ENCODE measurements at regions not wholly inside any gene's neighbourhood (a gene's known extent, or its start where the extent isn't known, plus 50 kb on each side); places are given as distances from the start of the nearest gene placed in this dataset.

DNA sequence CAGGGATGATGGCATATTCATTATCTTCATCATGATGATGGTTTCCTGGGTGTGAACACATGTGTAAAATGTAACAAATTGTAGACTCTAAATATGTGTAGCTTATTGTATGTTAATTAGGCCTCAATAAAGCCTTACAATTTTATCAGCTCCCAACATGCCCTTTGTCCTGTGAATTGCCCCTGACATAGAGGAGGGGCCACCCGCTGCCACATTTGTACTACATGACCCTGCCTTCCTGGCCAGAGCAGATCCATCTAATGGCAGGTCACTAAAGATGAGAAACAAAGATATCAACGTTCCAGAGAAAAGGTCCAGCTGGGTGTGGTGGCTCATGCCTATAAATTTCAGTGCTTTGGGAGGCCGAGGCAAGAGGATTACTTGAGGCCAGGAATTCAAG lies 117.2 kb downstream of the CAAP1 start:
- H3K4me3 Mint-ChIP-seq (ENCODE audit: unreplicated experiment): no peak overlapping the region
- H3K4me1 Mint-ChIP-seq (ENCODE audit: unreplicated experiment): no peaks in the 10 kb centered on the region
- no peak for DNase-seq (ENCODE audit: extremely low spot score, unreplicated experiment)
- H3K36me3 Mint-ChIP-seq (ENCODE audit: unreplicated experiment): no peaks in the 10 kb centered on the region
- H3K9me3 Mint-ChIP-seq (ENCODE audit: unreplicated experiment): no peaks in the 10 kb centered on the region
- peaks cover 8% of the 10 kb centered on the region for H3K27me3 Mint-ChIP-seq (ENCODE audit: unreplicated experiment)
- TF ChIP-seq, protein P1, sequence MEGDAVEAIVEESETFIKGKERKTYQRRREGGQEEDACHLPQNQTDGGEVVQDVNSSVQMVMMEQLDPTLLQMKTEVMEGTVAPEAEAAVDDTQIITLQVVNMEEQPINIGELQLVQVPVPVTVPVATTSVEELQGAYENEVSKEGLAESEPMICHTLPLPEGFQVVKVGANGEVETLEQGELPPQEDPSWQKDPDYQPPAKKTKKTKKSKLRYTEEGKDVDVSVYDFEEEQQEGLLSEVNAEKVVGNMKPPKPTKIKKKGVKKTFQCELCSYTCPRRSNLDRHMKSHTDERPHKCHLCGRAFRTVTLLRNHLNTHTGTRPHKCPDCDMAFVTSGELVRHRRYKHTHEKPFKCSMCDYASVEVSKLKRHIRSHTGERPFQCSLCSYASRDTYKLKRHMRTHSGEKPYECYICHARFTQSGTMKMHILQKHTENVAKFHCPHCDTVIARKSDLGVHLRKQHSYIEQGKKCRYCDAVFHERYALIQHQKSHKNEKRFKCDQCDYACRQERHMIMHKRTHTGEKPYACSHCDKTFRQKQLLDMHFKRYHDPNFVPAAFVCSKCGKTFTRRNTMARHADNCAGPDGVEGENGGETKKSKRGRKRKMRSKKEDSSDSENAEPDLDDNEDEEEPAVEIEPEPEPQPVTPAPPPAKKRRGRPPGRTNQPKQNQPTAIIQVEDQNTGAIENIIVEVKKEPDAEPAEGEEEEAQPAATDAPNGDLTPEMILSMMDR (IDR thresholded peaks at IDR 0.05): no peak
- H3K27ac Mint-ChIP-seq (ENCODE audit: unreplicated experiment): no peak overlapping the region

DNA sequence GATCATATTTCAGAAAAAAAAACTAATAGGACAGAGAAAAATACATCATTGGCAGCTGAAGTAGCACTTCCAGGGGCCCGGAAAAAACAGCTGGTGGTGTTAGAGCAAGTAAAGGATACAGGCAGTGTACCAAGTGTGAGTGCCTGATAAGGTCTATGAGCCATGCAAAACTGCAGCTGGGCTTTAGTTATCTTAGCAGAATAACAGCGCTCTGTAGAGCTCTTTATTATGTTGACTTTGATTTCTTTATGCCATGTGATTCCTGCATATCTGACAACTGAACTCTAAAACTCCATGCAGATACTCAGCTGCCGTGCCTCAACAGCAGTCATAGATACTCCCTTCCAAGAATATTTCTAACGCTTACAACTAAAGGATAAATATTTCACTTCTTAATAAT lies 119.5 kb downstream of the CAAP1 start:
- TF ChIP-seq, protein P1 (IDR thresholded peaks at IDR 0.05): no peak
- Mint-ChIP-seq H3K27me3 (ENCODE audit: unreplicated experiment) (peaks cover 8% of the 10 kb centered on the region), H3K36me3 (ENCODE audit: unreplicated experiment) (no peaks in the 10 kb centered on the region), H3K4me3 (ENCODE audit: unreplicated experiment) (no peak overlapping the region), H3K9me3 (ENCODE audit: unreplicated experiment) (no peaks in the 10 kb centered on the region), H3K27ac (ENCODE audit: unreplicated experiment) (no peak overlapping the region), H3K4me1 (ENCODE audit: unreplicated experiment) (no peaks in the 10 kb centered on the region)
- no peak for DNase-seq (ENCODE audit: extremely low spot score, unreplicated experiment)

DNA sequence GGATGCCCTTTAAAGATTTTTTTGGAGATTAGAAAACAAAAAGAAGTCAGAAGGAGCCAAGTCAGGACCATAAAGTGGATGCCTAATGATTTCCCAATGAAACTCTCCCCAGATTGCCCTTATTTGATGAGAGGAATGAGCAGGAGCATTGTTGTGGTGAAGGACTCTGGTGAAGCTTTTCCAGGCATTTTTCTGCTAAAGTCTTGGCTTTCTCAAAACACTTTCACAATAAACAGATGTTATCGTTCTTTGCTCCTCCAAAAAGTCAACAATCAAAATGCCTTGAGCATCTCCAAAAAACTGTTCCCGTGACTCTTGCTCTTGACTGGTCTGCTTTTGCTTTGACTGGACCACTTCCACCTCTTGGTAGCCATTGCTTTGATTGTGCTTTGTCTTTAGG lies 121.8 kb downstream of the CAAP1 start:
- peaks cover 13% of the 10 kb centered on the region for H3K27me3 Mint-ChIP-seq (ENCODE audit: unreplicated experiment)
- no peak overlapping the region for H3K27ac Mint-ChIP-seq (ENCODE audit: unreplicated experiment)
- H3K9me3 Mint-ChIP-seq (ENCODE audit: unreplicated experiment): no peaks in the 10 kb centered on the region
- H3K4me3 Mint-ChIP-seq (ENCODE audit: unreplicated experiment): no peak overlapping the region
- H3K36me3 Mint-ChIP-seq (ENCODE audit: unreplicated experiment): no peaks in the 10 kb centered on the region
- DNase-seq (ENCODE audit: extremely low spot score, unreplicated experiment): no peak
- H3K4me1 Mint-ChIP-seq (ENCODE audit: unreplicated experiment): no peaks in the 10 kb centered on the region
- TF ChIP-seq, protein P1 (IDR thresholded peaks at IDR 0.05): no peak

DNA sequence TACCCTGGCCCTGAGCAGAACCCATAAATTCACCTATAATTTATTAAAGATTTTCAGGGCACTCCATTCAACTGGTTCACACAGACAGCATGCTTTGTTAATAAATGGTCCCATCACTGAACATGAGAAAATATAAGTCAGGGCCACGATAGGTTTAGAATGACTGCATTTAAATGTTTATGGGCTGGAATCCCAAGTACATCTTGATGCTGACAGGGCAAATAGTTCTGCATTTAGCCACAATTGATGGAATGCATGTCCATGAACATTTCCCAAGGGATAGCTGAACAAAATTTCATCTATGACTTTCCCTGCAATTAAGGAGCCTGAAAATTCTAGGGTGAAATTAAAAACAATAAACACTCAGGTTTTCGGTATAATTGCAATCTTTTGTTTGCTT lies 124.5 kb downstream of the CAAP1 start:
- no peaks in the 10 kb centered on the region for H3K9me3 Mint-ChIP-seq (ENCODE audit: unreplicated experiment)
- H3K27ac Mint-ChIP-seq (ENCODE audit: unreplicated experiment): no peak overlapping the region
- no peak for DNase-seq (ENCODE audit: extremely low spot score, unreplicated experiment)
- no peaks in the 10 kb centered on the region for H3K36me3 Mint-ChIP-seq (ENCODE audit: unreplicated experiment)
- H3K27me3 Mint-ChIP-seq (ENCODE audit: unreplicated experiment): peaks cover 22% of the 10 kb centered on the region
- H3K4me1 Mint-ChIP-seq (ENCODE audit: unreplicated experiment): no peaks in the 10 kb centered on the region
- TF ChIP-seq, protein P1 (IDR thresholded peaks at IDR 0.05): no peak
- H3K4me3 Mint-ChIP-seq (ENCODE audit: unreplicated experiment): no peak overlapping the region

DNA sequence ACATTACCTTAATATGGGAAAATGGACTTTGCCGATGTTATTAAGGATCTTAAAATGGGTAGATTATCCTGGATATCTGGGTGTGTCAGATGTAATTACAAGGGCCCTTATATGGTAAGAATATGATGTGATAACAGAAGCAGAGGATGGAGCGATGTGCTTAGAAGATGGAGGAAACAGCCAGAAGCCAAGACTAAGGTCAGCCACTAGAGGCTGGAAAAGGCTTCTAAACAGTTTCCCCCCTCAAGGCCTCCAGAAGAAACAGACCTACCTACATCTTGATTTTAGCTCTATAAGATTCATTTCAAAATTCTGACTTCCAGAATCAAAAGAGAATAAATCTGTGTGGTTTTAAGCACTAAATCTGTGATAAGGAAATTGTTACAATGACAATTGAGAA lies 131.9 kb downstream of the CAAP1 start:
- Mint-ChIP-seq H3K4me1 (ENCODE audit: unreplicated experiment) (no peaks in the 10 kb centered on the region), H3K27ac (ENCODE audit: unreplicated experiment) (no peak overlapping the region), H3K9me3 (ENCODE audit: unreplicated experiment) (no peaks in the 10 kb centered on the region), H3K36me3 (ENCODE audit: unreplicated experiment) (no peaks in the 10 kb centered on the region), H3K27me3 (ENCODE audit: unreplicated experiment) (peaks cover 41% of the 10 kb centered on the region), H3K4me3 (ENCODE audit: unreplicated experiment) (no peak overlapping the region)
- TF ChIP-seq, protein P1 (IDR thresholded peaks at IDR 0.05): no peak
- DNase-seq (ENCODE audit: extremely low spot score, unreplicated experiment): no peak

All from osteocyte (in vitro differentiated cells).